OCI-LY1 (cell line): ENCODE measurements at regions not wholly inside any gene's neighbourhood (a gene's known extent, or its start where the extent isn't known, plus 50 kb on each side); places are given as distances from the start of the nearest gene placed in this dataset.

ENCODE experiments used
- H2AFZ ChIP-seq: fragments of 200-600 bp; sonication (generic), shearing (Covaris generic); 2 replicates; pipeline ENCODE4 v1.6.0; 2014; ENCODE audit warnings: antibody characterized with exemption, mild to moderate bottlenecking, low read length
- H3F3A ChIP-seq: fragments of 200-600 bp; sonication (generic), shearing (Covaris generic); 2 replicates; pipeline ENCODE4 v1.6.0; 2014; ENCODE audit warnings: mild to moderate bottlenecking, antibody characterized with exemption, low read length, moderate library complexity; ENCODE audit not compliant: insufficient read depth
- H3K27ac ChIP-seq: fragments of 200-600 bp; sonication (generic); 2 replicates; pipeline ENCODE4 v1.5.1; 2014; ENCODE audit warnings: low read length, mixed run types, mild to moderate bottlenecking, low read depth; ENCODE audit not compliant: poor library complexity, severe bottlenecking
- H3K27me3 ChIP-seq: fragments of 200-600 bp; sonication (generic); 2 replicates; pipeline ENCODE4 v1.6.0; 2014; ENCODE audit warnings: antibody characterized with exemption, mild to moderate bottlenecking, low read length, moderate library complexity; ENCODE audit not compliant: insufficient read depth
- H3K36me3 ChIP-seq: fragments of 200-600 bp; sonication (generic); 2 replicates; pipeline ENCODE4 v1.6.1; 2014; ENCODE audit warnings: mild to moderate bottlenecking, antibody characterized with exemption, low read length, moderate library complexity, mixed read lengths; ENCODE audit not compliant: insufficient read depth
- H3K4me1 ChIP-seq: fragments of 200-600 bp; sonication (generic); 2 replicates; pipeline ENCODE4 v1.5.1; 2014; ENCODE audit warnings: mild to moderate bottlenecking, low read length, moderate library complexity; ENCODE audit not compliant: insufficient read depth, severe bottlenecking
- H3K4me2 ChIP-seq: fragments of 200-600 bp; sonication (generic), shearing (Covaris generic); 2 replicates; pipeline ENCODE4 v1.6.1; 2014; ENCODE audit warnings: low read length
- H3K4me3 ChIP-seq: fragments of 200-600 bp; sonication (generic); 2 replicates; pipeline ENCODE4 v1.5.1; 2014; ENCODE audit warnings: low read length, low read depth, mild to moderate bottlenecking, mixed read lengths; ENCODE audit not compliant: poor library complexity, severe bottlenecking
- H3K79me2 ChIP-seq: fragments of 200-600 bp; shearing (Covaris generic); 2 replicates; pipeline ENCODE4 v1.6.1; 2016; ENCODE audit warnings: mixed run types, low read length, mixed read lengths; ENCODE audit not compliant: insufficient read depth
- H3K9ac ChIP-seq: fragments of 200-600 bp; sonication (generic), shearing (Covaris generic); 2 replicates; pipeline ENCODE4 v1.6.1; 2014; ENCODE audit warnings: mild to moderate bottlenecking, low read length, mixed read lengths
- H3K9me2 ChIP-seq: fragments of 200-600 bp; sonication (generic), shearing (Covaris generic); 2 replicates; pipeline ENCODE4 v1.6.1; 2014; ENCODE audit warnings: low read depth, mild to moderate bottlenecking, low read length, mixed read lengths
- H3K9me3 ChIP-seq: fragments of 200-600 bp; shearing (Covaris generic); 2 replicates; pipeline ENCODE4 v1.6.1; 2014; ENCODE audit warnings: low read length, mixed read lengths
- H4K20me1 ChIP-seq: fragments of 200-600 bp; sonication (generic), shearing (Covaris generic); 2 replicates; pipeline ENCODE4 v1.6.0; 2016; ENCODE audit warnings: mild to moderate bottlenecking, low read length; ENCODE audit not compliant: insufficient read depth
- CTCF ChIP-seq: fragments of 200-600 bp; sonication (generic), shearing (Covaris generic); IDR thresholded peaks from 2 replicates; pipeline ENCODE4 v1.5.1; 2017; ENCODE audit warnings: mild to moderate bottlenecking, antibody characterized with exemption, low read length, moderate library complexity, mixed read lengths
- EZH2 ChIP-seq: fragments of 200-600 bp; sonication (generic), shearing (Covaris generic); IDR thresholded peaks from 2 replicates; pipeline ENCODE4 v1.8.0; 2017; ENCODE audit warnings: borderline replicate concordance, mixed run types, mild to moderate bottlenecking, antibody characterized with exemption, low read length, moderate library complexity, mixed read lengths

- no peaks in the 10 kb centered on the region for H3K9me2 ChIP-seq
- H3K27me3 ChIP-seq: no peaks in the 10 kb centered on the region; the same call in 1 of the 2 replicates
- H3K27ac ChIP-seq: no peak overlapping the region
- no peak overlapping the region for H3K9ac ChIP-seq
- no peak overlapping the region for H3K4me2 ChIP-seq
- H3K36me3 ChIP-seq: no peaks in the 10 kb centered on the region; the same call in 1 of the 2 replicates
- no peaks in the 10 kb centered on the region for H4K20me1 ChIP-seq
- no peak for TF ChIP-seq CTCF
- no peak for TF ChIP-seq EZH2
- no peaks in the 10 kb centered on the region for H3K79me2 ChIP-seq
- H3K4me1 ChIP-seq: peaks cover 33% of the 10 kb centered on the region
- no peak overlapping the region for H2AFZ ChIP-seq
- peaks cover 12% of the 10 kb centered on the region for H3K9me3 ChIP-seq
- H3K4me3 ChIP-seq: no peak overlapping the region
- no peaks in the 10 kb centered on the region for H3F3A ChIP-seq
Measured at GRCh38 chr6:156562019-156562418, 215.2 kb upstream of the ARID1B start.

DNA sequence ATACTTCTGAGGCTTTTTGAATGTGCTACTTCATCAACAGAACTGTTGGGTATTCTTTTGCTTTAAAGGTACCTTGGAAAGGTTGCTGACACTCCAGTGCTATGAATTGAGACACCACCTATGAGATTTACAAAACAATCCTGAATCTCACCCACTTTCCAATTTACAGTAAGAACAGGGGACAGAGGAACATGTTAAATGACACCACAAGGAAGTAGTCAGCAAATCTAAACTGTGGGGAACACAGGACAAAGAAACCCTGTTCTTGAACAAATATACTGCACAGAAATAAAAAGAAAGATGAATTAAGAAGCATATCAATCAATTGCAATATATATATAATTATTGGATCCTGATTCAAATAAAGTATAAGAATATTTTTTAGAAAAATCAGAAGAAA, 216.7 kb upstream of the ARID1B start:
- H3K36me3 ChIP-seq: no peaks in the 10 kb centered on the region; the same call in 1 of the 2 replicates
- H3K9ac ChIP-seq: no peak overlapping the region
- no peak overlapping the region for H2AFZ ChIP-seq
- no peak overlapping the region for H3K27ac ChIP-seq
- peaks cover 24% of the 10 kb centered on the region for H3K4me1 ChIP-seq
- no peaks in the 10 kb centered on the region for H3K79me2 ChIP-seq
- H3K9me3 ChIP-seq: peaks cover 12% of the 10 kb centered on the region
- no peak overlapping the region for H3K4me3 ChIP-seq
- H3K9me2 ChIP-seq: no peaks in the 10 kb centered on the region
- H4K20me1 ChIP-seq: no peaks in the 10 kb centered on the region
- no peaks in the 10 kb centered on the region; the same call in 1 of the 2 replicates for H3K27me3 ChIP-seq
- H3K4me2 ChIP-seq: no peak overlapping the region
- no peak for TF ChIP-seq EZH2
- no peak for TF ChIP-seq CTCF
- H3F3A ChIP-seq: no peaks in the 10 kb centered on the region

DNA sequence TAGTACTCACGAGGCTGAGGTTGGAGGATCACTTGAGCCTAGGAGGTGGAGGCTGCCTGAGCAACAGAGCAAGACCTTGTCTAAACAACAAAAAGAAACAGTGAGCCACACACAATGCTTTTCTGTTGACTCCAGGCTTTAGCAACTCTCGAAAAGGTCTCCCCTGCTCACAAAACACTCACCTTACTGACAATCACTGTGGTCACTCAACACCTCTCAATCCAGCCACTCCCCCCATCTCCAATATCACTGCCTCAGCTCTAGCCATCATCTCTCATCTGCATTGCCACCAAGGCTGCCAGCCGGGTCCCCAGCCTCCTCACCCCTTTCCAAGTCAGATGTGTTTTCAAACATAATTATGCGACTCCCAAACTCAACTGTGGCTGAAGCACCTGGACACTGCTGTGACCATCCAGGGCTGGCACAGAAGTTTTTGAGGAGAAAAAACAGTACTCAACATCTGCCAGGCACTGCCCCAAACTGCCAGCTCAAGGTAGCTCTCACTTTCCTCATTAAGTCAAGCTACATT, 218.0 kb upstream of the ARID1B start:
- Histone ChIP-seq H3K4me3 (no peak overlapping the region), H3K36me3 (no peaks in the 10 kb centered on the region; the same call in 1 of the 2 replicates), H3F3A (no peaks in the 10 kb centered on the region), H3K9me3 (peaks cover 12% of the 10 kb centered on the region), H3K4me2 (no peak overlapping the region), H3K9ac (no peak overlapping the region), H3K9me2 (no peaks in the 10 kb centered on the region), H4K20me1 (no peaks in the 10 kb centered on the region), H3K4me1 (peaks cover 12% of the 10 kb centered on the region), H2AFZ (no peak overlapping the region), H3K27ac (no peak overlapping the region), H3K27me3 (no peaks in the 10 kb centered on the region; the same call in 1 of the 2 replicates), H3K79me2 (no peaks in the 10 kb centered on the region)
- no peak for TF ChIP-seq EZH2
- no peak for TF ChIP-seq CTCF
